CD4-positive, alpha-beta T cell treated with Interleukin-4 for 1 hour (primary cell): ENCODE measurements at regions not wholly inside any gene's neighbourhood (a gene's known extent, or its start where the extent isn't known, plus 50 kb on each side); places are given as distances from the start of the nearest gene placed in this dataset.
"Not testable (repeated sequence)": the region's sequence is repeated elsewhere in the genome, so short reads cannot be mapped to it uniquely, and the experiment has no call there.

Source experiments
- DNase-seq, 2 donors: peaks; one replicate each; pipeline ENCODE4 v3.0.0-alpha.2; 2020 to 2022

- DNase-seq, result no peak
Observed at GRCh38 chr1:22196041-22196440, 53.1 kb upstream of the WNT4 start.

GRCh38 chr1:22196641-22197040 lies 53.7 kb upstream of the WNT4 start:
- no peak for DNase-seq

- DNase-seq, result no peak
Observed at GRCh38 chr1:22197644-22198043, 54.7 kb upstream of the WNT4 start.

GRCh38 chr1:22201023-22201422 lies 58.1 kb upstream of the WNT4 start:
- no peak for DNase-seq

GRCh38 chr1:22203335-22203734 lies 60.4 kb upstream of the WNT4 start:
- DNase-seq, result no peak

GRCh38 chr1:22204057-22204840 lies 61.4 kb upstream of the WNT4 start:
- DNase-seq, result no peak

- DNase-seq, result no peak
Observed at GRCh38 chr1:22204989-22205913, 62.4 kb upstream of the WNT4 start.

- DNase-seq, result no peak
Observed at GRCh38 chr1:22206551-22207125, 63.7 kb upstream of the WNT4 start.

GRCh38 chr1:22207511-22208267 lies 64.8 kb upstream of the WNT4 start:
- DNase-seq, result no peak

- DNase-seq, result no peak
Observed at GRCh38 chr1:22208268-22208972, 65.5 kb upstream of the WNT4 start.

- DNase-seq, result no peak
Observed at GRCh38 chr1:22208973-22209378, 66.1 kb upstream of the WNT4 start.

GRCh38 chr1:22210176-22210575 lies 67.3 kb upstream of the WNT4 start:
- DNase-seq, result no peak

- no peak for DNase-seq
Observed at GRCh38 chr1:22210636-22211035, 67.7 kb upstream of the WNT4 start.

GRCh38 chr1:22211459-22211858 lies 68.6 kb upstream of the WNT4 start:
- DNase-seq, result not testable (repeated sequence)

GRCh38 chr1:22212400-22213233 lies 69.7 kb upstream of the WNT4 start:
- DNase-seq, result no peak

- no peak for DNase-seq
Observed at GRCh38 chr1:22216210-22216883, 73.5 kb upstream of the WNT4 start.

- DNase-seq, result no peak
Observed at GRCh38 chr1:22216966-22217365, 74.1 kb upstream of the WNT4 start.

- DNase-seq, result no peak
Observed at GRCh38 chr1:22217811-22218460, 75.0 kb upstream of the WNT4 start.

GRCh38 chr1:22218618-22219250 lies 75.8 kb upstream of the WNT4 start:
- no peak for DNase-seq
